Liver (tissue), 8 donors: ENCODE measurements at regions not wholly inside any gene's neighbourhood (a gene's known extent, or its start where the extent isn't known, plus 50 kb on each side); places are given as distances from the start of the nearest gene placed in this dataset.

Experiments used
- DNase-seq: peaks from one replicate; pipeline ENCODE4 v3.0.0-alpha.2; 2017; ENCODE audit warnings: low spot score
- H3K27ac ChIP-seq, 2 donors: one replicate each; pipeline ENCODE4 v1.7.0; 2013; ENCODE audit warnings: inconsistent platforms in 2 of 2, low read length in 2 of 2, control low read depth in 1 of 2, low read depth in 1 of 2, mild to moderate bottlenecking in 1 of 2
- H3K27me3 ChIP-seq, 4 donors: one replicate each; pipeline versions ENCODE4 v1.6.1 to v1.7.0; 2013; ENCODE audit warnings: low read length in 3 of 4, inconsistent platforms in 1 of 4, mild to moderate bottlenecking in 1 of 4, moderate library complexity in 1 of 4; ENCODE audit not compliant: control insufficient read depth in 4 of 4, insufficient read depth in 4 of 4
- H3K36me3 ChIP-seq, 4 donors: one replicate each; pipeline versions ENCODE4 v1.6.1 to v1.7.0; 2013; ENCODE audit warnings: low read length in 3 of 4, mild to moderate bottlenecking in 3 of 4, low read depth in 1 of 4, moderate library complexity in 1 of 4; ENCODE audit not compliant: control insufficient read depth in 4 of 4, insufficient read depth in 3 of 4
- H3K4me1 ChIP-seq, 4 donors: one replicate each; pipeline versions ENCODE4 v1.6.1 to v1.7.0; 2013; ENCODE audit warnings: low read length in 3 of 4, mild to moderate bottlenecking in 3 of 4, moderate library complexity in 1 of 4; ENCODE audit not compliant: control insufficient read depth in 4 of 4, insufficient read depth in 4 of 4
- H3K4me3 ChIP-seq, 3 donors: one replicate each; pipeline versions ENCODE4 v1.6.1 to v1.7.0; 2013; ENCODE audit warnings: low read length in 3 of 3, control low read depth in 1 of 3, low read depth in 1 of 3, mild to moderate bottlenecking in 1 of 3
- H3K9ac ChIP-seq, 2 donors: one replicate each; pipeline ENCODE4 v1.7.0; 2013; ENCODE audit warnings: low read length in 2 of 2, mild to moderate bottlenecking in 2 of 2, moderate library complexity in 2 of 2, control low read depth in 1 of 2, low read depth in 1 of 2
- H3K9me3 ChIP-seq, 4 donors: one replicate each; pipeline versions ENCODE4 v1.6.1 to v1.7.0; 2013; ENCODE audit warnings: low read length in 3 of 4; ENCODE audit not compliant: control insufficient read depth in 4 of 4
- ATF3 ChIP-seq: IDR thresholded peaks from 2 replicates; pipeline ENCODE4 v1.6.1; 2016; ENCODE audit warnings: antibody characterized with exemption
- CTCF ChIP-seq: fragments of 150-350 bp; IDR thresholded peaks from 2 replicates; pipeline ENCODE4 v1.5.1; 2017; ENCODE audit warnings: improper control_type of control experiment, low read depth, low read length; ENCODE audit not compliant: missing input control
- EGR1 ChIP-seq, 2 donors: IDR thresholded peaks; 2 replicates each; pipeline ENCODE4 v1.6.1; 2016 to 2018; ENCODE audit warnings: antibody characterized with exemption in 2 of 2, low read depth in 2 of 2
- FOXA1 ChIP-seq: IDR thresholded peaks from 2 replicates; pipeline ENCODE4 v1.6.1; 2016; ENCODE audit warnings: antibody characterized with exemption
- FOXA2 ChIP-seq: IDR thresholded peaks from 2 replicates; pipeline ENCODE4 v1.6.1; 2016; ENCODE audit warnings: antibody characterized with exemption
- GABPA ChIP-seq, 2 donors: IDR thresholded peaks in 1 of 2; conservative IDR thresholded peaks in 1 of 2; 2 replicates each; pipeline ENCODE4 v1.6.1; 2016; ENCODE audit warnings: antibody characterized with exemption in 2 of 2, mild to moderate bottlenecking in 1 of 2, moderate library complexity in 1 of 2
- HNF4A ChIP-seq, 2 donors: conservative IDR thresholded peaks; 2 replicates each; pipeline ENCODE4 v1.6.1; 2016; ENCODE audit warnings: antibody characterized with exemption in 2 of 2, mild to moderate bottlenecking in 2 of 2
- HNF4G ChIP-seq: IDR thresholded peaks from 2 replicates; pipeline ENCODE4 v1.6.1; 2016; ENCODE audit warnings: antibody characterized with exemption
- JUND ChIP-seq, 2 donors: IDR thresholded peaks; 2 replicates each; pipeline ENCODE4 v1.6.1; 2016; ENCODE audit warnings: antibody characterized with exemption in 2 of 2
- MAX ChIP-seq: IDR thresholded peaks from 2 replicates; pipeline ENCODE4 v1.6.1; 2016; ENCODE audit warnings: antibody characterized with exemption
- NR2F2 ChIP-seq: IDR thresholded peaks from 2 replicates; pipeline ENCODE4 v1.6.1; 2016; ENCODE audit warnings: antibody characterized with exemption
- RAD21 ChIP-seq, 2 donors: IDR thresholded peaks; 2 replicates each; pipeline ENCODE4 v1.6.1; 2016; ENCODE audit warnings: antibody characterized with exemption in 2 of 2, mild to moderate bottlenecking in 2 of 2
- RXRA ChIP-seq, 2 donors: IDR thresholded peaks; 2 replicates each; pipeline ENCODE4 v1.6.1; 2017 to 2018; ENCODE audit warnings: antibody characterized with exemption in 2 of 2, mild to moderate bottlenecking in 1 of 2
- SP1 ChIP-seq: IDR thresholded peaks from 2 replicates; pipeline ENCODE4 v1.6.1; 2018; ENCODE audit warnings: antibody characterized with exemption, mild to moderate bottlenecking
- TAF1 ChIP-seq: conservative IDR thresholded peaks from 2 replicates; pipeline ENCODE4 v1.6.1; 2016; ENCODE audit warnings: antibody characterized with exemption, mild to moderate bottlenecking
- YY1 ChIP-seq: IDR thresholded peaks from 2 replicates; pipeline ENCODE4 v1.6.1; 2016; ENCODE audit warnings: antibody characterized with exemption, mild to moderate bottlenecking
- WGBS: extraction: QIAGEN DNeasy Blood & Tissue Kit; methylation state at CpG from one replicate; pipeline ENCODE4 v1.1.7; 2013; 5-methylcytosine and 5-hydroxymethylcytosine counted together
- TF ChIP-seq, protein P1 (sequence below): IDR thresholded peaks from 2 replicates; pipeline ENCODE4 v1.6.1; 2016; ENCODE audit warnings: antibody characterized with exemption, mild to moderate bottlenecking
- TF ChIP-seq, protein P2 (sequence below): IDR thresholded peaks from 2 replicates; pipeline ENCODE4 v1.6.1; 2016; ENCODE audit warnings: antibody characterized with exemption
- donor health status: healthy.
- donor health status: healthy.
- donor health status: healthy.
- donor health status: healthy.
- donor health status: healthy.

- H3K27ac ChIP-seq = no peak overlapping the region
- H3K4me1 ChIP-seq = no peaks in the 10 kb centered on the region
- no peak for TF ChIP-seq ATF3
- no peak for TF ChIP-seq HNF4G
- no peaks in the 10 kb centered on the region for H3K36me3 ChIP-seq
- peaks cover 0 to 4% (median 0%) of the 10 kb centered on the region in 4 donors for H3K27me3 ChIP-seq
- no peak for DNase-seq
- H3K4me3 ChIP-seq = no peak overlapping the region
- WGBS = 81% methylated on average over 2 of the region's 2 CpGs
- no peaks in the 10 kb centered on the region for H3K9me3 ChIP-seq
- H3K9ac ChIP-seq = no peak overlapping the region
Measured at GRCh38 chr20:48277266-48277665, 492.0 kb upstream of the SULF2 start.

DNA sequence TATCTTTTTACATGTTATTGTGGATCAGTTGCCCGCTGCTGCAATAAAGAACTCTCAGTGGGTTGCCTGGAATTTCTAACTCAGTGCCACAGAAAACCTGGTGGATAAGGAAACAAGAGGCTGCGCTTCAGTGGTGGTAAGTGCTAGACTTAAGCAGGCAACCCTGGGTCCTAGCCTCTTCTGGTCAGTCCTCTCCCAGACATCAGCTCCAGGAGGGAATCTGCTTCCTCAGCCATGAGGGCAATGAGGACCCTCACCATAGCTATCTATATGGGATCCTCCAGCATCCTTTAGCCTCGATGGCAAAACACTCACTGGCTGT is 490.7 kb upstream of the SULF2 start:
- Histone ChIP-seq H3K4me1 (no peaks in the 10 kb centered on the region), H3K36me3 (no peaks in the 10 kb centered on the region), H3K27me3 (peaks cover 0 to 7% (median 0%) of the 10 kb centered on the region in 4 donors), H3K9me3 (no peaks in the 10 kb centered on the region), H3K9ac (no peak overlapping the region), H3K27ac (no peak overlapping the region), H3K4me3 (no peak overlapping the region)
- TF ChIP-seq JUND (IDR thresholded peaks at IDR 0.05) = no peak
- no peak for DNase-seq
- 74% methylated on average over 3 of the region's 3 CpGs for WGBS

DNA sequence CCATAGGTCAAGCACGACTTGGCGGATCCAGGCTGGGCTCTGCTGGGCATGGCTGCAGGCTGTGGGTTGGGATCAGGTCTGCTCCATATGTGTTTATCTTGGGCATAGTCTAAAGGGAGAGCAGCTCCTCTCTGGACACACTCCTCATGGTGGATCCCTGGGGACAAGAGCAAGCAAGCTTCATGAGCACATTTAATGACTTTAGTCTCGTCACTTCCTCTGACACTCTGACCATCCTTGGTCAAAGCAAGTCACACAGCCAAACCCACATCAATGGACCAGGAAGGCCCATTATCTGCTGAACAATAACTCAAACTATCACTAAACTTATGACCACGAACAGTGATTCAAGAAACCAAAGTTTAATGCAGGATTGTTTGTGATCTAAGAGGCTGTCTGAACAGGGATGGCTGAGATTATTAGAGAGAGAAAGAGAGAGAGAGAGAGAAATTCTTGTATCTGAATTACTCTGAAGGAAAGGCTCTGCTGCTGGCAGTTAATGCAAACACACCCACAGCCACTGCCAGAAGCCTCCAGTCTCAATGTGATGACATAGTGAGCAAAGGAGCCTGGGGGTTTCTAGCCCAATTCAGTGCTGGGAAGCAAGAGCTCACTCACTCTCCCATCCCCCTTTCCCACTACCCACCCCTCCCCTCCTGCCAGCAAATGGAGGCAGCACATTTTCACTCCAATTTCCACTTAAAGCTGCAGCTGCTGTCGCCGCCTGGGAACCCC is 490.2 kb upstream of the SULF2 start:
- no peaks in the 10 kb centered on the region for H3K36me3 ChIP-seq
- WGBS = 81% methylated on average over 6 of the region's 6 CpGs
- no peak overlapping the region for H3K9ac ChIP-seq
- TF ChIP-seq TAF1 = no peak
- TF ChIP-seq HNF4G = no peak
- no peak for TF ChIP-seq ATF3
- no peak for TF ChIP-seq FOXA2
- TF ChIP-seq HNF4A (conservative IDR thresholded peaks at IDR 0.05) = no peak
- TF ChIP-seq RXRA (IDR thresholded peaks at IDR 0.05) = no peak
- TF ChIP-seq SP1 = no peak
- no peak for TF ChIP-seq YY1
- no peak for TF ChIP-seq NR2F2
- TF ChIP-seq, protein P1, sequence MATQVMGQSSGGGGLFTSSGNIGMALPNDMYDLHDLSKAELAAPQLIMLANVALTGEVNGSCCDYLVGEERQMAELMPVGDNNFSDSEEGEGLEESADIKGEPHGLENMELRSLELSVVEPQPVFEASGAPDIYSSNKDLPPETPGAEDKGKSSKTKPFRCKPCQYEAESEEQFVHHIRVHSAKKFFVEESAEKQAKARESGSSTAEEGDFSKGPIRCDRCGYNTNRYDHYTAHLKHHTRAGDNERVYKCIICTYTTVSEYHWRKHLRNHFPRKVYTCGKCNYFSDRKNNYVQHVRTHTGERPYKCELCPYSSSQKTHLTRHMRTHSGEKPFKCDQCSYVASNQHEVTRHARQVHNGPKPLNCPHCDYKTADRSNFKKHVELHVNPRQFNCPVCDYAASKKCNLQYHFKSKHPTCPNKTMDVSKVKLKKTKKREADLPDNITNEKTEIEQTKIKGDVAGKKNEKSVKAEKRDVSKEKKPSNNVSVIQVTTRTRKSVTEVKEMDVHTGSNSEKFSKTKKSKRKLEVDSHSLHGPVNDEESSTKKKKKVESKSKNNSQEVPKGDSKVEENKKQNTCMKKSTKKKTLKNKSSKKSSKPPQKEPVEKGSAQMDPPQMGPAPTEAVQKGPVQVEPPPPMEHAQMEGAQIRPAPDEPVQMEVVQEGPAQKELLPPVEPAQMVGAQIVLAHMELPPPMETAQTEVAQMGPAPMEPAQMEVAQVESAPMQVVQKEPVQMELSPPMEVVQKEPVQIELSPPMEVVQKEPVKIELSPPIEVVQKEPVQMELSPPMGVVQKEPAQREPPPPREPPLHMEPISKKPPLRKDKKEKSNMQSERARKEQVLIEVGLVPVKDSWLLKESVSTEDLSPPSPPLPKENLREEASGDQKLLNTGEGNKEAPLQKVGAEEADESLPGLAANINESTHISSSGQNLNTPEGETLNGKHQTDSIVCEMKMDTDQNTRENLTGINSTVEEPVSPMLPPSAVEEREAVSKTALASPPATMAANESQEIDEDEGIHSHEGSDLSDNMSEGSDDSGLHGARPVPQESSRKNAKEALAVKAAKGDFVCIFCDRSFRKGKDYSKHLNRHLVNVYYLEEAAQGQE = no peak
- TF ChIP-seq JUND (IDR thresholded peaks at IDR 0.05) = no peak
- no peak for TF ChIP-seq RAD21 (IDR thresholded peaks at IDR 0.05)
- no peak for TF ChIP-seq FOXA1
- TF ChIP-seq, protein P2, sequence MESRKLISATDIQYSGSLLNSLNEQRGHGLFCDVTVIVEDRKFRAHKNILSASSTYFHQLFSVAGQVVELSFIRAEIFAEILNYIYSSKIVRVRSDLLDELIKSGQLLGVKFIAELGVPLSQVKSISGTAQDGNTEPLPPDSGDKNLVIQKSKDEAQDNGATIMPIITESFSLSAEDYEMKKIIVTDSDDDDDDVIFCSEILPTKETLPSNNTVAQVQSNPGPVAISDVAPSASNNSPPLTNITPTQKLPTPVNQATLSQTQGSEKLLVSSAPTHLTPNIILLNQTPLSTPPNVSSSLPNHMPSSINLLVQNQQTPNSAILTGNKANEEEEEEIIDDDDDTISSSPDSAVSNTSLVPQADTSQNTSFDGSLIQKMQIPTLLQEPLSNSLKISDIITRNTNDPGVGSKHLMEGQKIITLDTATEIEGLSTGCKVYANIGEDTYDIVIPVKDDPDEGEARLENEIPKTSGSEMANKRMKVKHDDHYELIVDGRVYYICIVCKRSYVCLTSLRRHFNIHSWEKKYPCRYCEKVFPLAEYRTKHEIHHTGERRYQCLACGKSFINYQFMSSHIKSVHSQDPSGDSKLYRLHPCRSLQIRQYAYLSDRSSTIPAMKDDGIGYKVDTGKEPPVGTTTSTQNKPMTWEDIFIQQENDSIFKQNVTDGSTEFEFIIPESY = no peak
- TF ChIP-seq MAX = no peak
- no peak for TF ChIP-seq EGR1 (IDR thresholded peaks at IDR 0.05; ENCODE audit: low read depth in 2 of 2)
- no peak for TF ChIP-seq CTCF
- TF ChIP-seq GABPA (IDR thresholded peaks at IDR 0.05 in 1 of 2, conservative IDR thresholded peaks at IDR 0.05 in 1 of 2) = no peak
- DNase-seq = no peak
- H3K4me1 ChIP-seq = no peaks in the 10 kb centered on the region
- no peaks in the 10 kb centered on the region for H3K9me3 ChIP-seq
- H3K27me3 ChIP-seq = peaks cover 0 to 7% (median 0%) of the 10 kb centered on the region in 4 donors
- no peak overlapping the region for H3K27ac ChIP-seq
- H3K4me3 ChIP-seq = no peak overlapping the region
